ENCODE measurements at regions not wholly inside any gene's neighbourhood (a gene's known extent, or its start where the extent isn't known, plus 50 kb on each side); places are given as distances from the start of the nearest gene placed in this dataset.

DNA sequence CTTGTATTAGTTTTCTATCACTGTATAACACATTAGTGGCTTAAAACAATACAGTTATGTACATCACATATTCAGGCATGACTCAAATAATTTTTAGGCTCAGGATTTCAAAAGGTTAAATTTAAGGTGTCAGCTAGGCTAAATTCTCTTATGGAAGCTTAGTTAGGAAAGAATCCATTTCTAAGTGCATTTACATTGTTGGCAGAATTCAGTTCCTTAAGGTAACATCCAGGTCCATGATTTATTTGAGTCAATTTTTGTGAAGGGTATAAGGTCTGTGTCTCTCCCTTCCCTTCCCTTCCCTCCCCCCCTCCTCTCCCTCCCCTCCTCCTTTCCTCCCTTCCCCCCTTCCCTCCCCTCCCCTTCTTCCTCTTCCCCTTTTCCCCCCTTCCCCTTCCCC, 399.0 kb upstream of the CNTN5 start:
- TF ChIP-seq POLR2AphosphoS5 (IDR thresholded peaks at IDR 0.05; ENCODE audit: control insufficient read depth, insufficient read depth, low read depth, low read length) (no peak), FOXO4 (CRISPR knock-in tag; IDR thresholded peaks at IDR 0.05) (no peak), TFAM (CRISPR knock-in tag; conservative IDR thresholded peaks at IDR 0.05) (no peak), FOXP4 (CRISPR knock-in tag; IDR thresholded peaks at IDR 0.05; ENCODE audit: borderline replicate concordance) (no peak), HDAC2 (IDR thresholded peaks at IDR 0.05) (no peak), XRCC4 (IDR thresholded peaks at IDR 0.05; ENCODE audit: extremely low read depth, insufficient read depth, insufficient read length) (no peak), CEBPB (tag; IDR thresholded peaks at IDR 0.05) (no peak), SMC3 (conservative IDR thresholded peaks at IDR 0.05; ENCODE audit: insufficient read depth, low read depth, low read length) (no peak), EZH2 (IDR thresholded peaks at IDR 0.05; ENCODE audit: borderline replicate concordance, low read depth, low read length) (no peak), IRF2 (CRISPR knock-in tag; IDR thresholded peaks at IDR 0.05) (no peak)
- TF ChIP-seq, protein P1, sequence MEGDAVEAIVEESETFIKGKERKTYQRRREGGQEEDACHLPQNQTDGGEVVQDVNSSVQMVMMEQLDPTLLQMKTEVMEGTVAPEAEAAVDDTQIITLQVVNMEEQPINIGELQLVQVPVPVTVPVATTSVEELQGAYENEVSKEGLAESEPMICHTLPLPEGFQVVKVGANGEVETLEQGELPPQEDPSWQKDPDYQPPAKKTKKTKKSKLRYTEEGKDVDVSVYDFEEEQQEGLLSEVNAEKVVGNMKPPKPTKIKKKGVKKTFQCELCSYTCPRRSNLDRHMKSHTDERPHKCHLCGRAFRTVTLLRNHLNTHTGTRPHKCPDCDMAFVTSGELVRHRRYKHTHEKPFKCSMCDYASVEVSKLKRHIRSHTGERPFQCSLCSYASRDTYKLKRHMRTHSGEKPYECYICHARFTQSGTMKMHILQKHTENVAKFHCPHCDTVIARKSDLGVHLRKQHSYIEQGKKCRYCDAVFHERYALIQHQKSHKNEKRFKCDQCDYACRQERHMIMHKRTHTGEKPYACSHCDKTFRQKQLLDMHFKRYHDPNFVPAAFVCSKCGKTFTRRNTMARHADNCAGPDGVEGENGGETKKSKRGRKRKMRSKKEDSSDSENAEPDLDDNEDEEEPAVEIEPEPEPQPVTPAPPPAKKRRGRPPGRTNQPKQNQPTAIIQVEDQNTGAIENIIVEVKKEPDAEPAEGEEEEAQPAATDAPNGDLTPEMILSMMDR (IDR thresholded peaks at IDR 0.05 in 2 of 3, conservative IDR thresholded peaks at IDR 0.05 in 1 of 3; ENCODE audit: insufficient read depth in 2 of 3, low read depth in 1 of 3, low read length in 3 of 3): no peak
- TF ChIP-seq, protein P2, sequence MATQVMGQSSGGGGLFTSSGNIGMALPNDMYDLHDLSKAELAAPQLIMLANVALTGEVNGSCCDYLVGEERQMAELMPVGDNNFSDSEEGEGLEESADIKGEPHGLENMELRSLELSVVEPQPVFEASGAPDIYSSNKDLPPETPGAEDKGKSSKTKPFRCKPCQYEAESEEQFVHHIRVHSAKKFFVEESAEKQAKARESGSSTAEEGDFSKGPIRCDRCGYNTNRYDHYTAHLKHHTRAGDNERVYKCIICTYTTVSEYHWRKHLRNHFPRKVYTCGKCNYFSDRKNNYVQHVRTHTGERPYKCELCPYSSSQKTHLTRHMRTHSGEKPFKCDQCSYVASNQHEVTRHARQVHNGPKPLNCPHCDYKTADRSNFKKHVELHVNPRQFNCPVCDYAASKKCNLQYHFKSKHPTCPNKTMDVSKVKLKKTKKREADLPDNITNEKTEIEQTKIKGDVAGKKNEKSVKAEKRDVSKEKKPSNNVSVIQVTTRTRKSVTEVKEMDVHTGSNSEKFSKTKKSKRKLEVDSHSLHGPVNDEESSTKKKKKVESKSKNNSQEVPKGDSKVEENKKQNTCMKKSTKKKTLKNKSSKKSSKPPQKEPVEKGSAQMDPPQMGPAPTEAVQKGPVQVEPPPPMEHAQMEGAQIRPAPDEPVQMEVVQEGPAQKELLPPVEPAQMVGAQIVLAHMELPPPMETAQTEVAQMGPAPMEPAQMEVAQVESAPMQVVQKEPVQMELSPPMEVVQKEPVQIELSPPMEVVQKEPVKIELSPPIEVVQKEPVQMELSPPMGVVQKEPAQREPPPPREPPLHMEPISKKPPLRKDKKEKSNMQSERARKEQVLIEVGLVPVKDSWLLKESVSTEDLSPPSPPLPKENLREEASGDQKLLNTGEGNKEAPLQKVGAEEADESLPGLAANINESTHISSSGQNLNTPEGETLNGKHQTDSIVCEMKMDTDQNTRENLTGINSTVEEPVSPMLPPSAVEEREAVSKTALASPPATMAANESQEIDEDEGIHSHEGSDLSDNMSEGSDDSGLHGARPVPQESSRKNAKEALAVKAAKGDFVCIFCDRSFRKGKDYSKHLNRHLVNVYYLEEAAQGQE (IDR thresholded peaks at IDR 0.05; ENCODE audit: borderline replicate concordance): no peak
- TF ChIP-seq, protein P2 (CRISPR knock-in tag; IDR thresholded peaks at IDR 0.05; ENCODE audit: low read depth): no peak

Measured in K562 (cell line).